ENCODE measurements at regions not wholly inside any gene's neighbourhood (a gene's known extent, or its start where the extent isn't known, plus 50 kb on each side); places are given as distances from the start of the nearest gene placed in this dataset.
"Not testable (repeated sequence)": the region's sequence is repeated elsewhere in the genome, so short reads cannot be mapped to it uniquely, and the experiment has no call there.

DNA sequence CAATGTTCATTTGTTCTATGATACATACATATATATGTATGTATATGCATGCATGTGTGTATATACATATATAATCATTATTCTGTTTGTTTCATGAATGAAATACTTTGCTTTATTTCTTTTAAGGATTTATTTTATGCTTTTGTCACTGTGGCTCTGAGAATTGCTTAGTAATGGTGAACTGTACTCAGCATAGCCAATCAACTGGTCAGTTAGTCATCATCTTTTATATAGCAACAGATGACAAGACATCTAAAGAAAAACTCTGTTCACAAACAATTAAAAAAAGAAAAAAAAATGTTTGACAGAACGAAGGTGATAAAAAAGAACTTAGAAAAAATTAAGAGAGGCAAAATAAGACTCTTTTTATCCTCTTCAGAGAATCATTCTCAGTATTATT lies 1440.3 kb downstream of the PCDH9 start:
- Histone ChIP-seq H3K36me3 (ENCODE audit: control insufficient read depth, insufficient read depth, low read length) (no peaks in the 10 kb centered on the region), H3K27me3 (ENCODE audit: control insufficient read depth, insufficient read depth, low read length) (no peaks in the 10 kb centered on the region), H3K9me3 (ENCODE audit: control insufficient read depth, insufficient read depth, low read length) (no peaks in the 10 kb centered on the region), H3K4me3 (ENCODE audit: low read length) (no peak overlapping the region), H3K27ac (ENCODE audit: low read length) (no peak overlapping the region), H3K4me1 (ENCODE audit: control insufficient read depth, insufficient read depth, low read length) (no peaks in the 10 kb centered on the region)
- DNase-seq (ENCODE audit: low read depth, low spot score): no peak
- no CpG with 5 or more reads among the region's 1 CpG for WGBS (ENCODE audit: insufficient coverage, insufficient read length)

DNA sequence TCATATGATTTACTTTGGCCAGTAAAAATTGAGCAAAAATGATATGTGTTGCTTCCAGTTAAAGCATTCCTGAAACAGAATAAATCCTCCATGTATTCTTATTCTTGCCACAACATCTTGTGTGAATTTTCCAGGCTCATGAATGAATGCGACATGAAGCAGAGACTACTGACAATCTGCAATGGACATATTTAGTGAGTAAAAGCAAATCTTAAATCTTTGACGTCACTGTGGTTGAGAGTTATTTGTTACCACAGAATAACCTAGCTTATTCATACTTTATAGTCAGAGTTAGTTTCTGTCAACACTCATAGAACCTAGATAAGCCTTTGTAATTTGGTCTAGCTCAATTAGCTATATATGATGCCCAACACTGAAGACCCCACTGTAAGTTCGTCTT lies 1443.1 kb downstream of the PCDH9 start:
- H3K36me3 ChIP-seq (ENCODE audit: control insufficient read depth, insufficient read depth, low read length): no peaks in the 10 kb centered on the region
- H3K4me1 ChIP-seq (ENCODE audit: control insufficient read depth, insufficient read depth, low read length): no peaks in the 10 kb centered on the region
- H3K9me3 ChIP-seq (ENCODE audit: control insufficient read depth, insufficient read depth, low read length): no peaks in the 10 kb centered on the region
- no CpG with 5 or more reads among the region's 3 CpGs for WGBS (ENCODE audit: insufficient coverage, insufficient read length)
- H3K27me3 ChIP-seq (ENCODE audit: control insufficient read depth, insufficient read depth, low read length): no peaks in the 10 kb centered on the region
- no peak overlapping the region for H3K4me3 ChIP-seq (ENCODE audit: low read length)
- no peak overlapping the region for H3K27ac ChIP-seq (ENCODE audit: low read length)
- DNase-seq (ENCODE audit: low read depth, low spot score): no peak

DNA sequence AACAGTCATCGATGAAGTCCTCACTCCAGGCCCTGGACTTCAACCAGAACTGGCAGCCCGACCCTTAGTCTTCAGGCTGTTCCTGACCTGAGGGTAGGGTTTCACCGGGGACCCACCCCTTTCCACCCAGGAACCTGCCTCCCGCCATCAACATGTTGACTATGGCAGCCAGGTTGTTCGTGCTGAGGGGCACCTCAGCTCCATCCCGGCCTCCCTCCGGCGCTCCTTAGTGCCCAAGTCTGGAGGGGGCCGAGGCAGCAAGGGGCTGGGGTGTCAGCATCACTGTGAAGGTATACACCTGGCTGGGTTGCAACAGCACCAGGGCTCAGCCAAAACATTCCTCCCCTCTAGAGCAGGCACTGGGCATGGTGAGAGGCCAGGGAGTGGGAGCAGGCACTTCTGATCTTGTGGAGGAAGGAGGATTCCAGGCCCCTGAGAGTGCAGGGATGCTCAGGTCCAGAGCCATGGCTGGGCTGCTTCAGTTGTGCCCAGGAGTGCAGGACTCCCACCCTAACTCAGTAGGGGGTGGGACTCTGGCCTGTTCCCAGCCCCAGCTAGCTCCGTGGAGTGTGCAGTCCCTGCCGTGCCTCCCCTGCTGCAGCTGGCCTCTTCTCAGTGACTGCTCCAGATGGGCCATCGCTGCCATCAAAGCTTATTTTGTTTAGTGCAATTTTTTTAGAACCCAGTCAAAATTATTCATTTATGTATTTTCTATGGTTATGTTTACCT lies 1445.9 kb downstream of the PCDH9 start:
- no peaks in the 10 kb centered on the region for H3K27me3 ChIP-seq (ENCODE audit: control insufficient read depth, insufficient read depth, low read length)
- no peaks in the 10 kb centered on the region for H3K9me3 ChIP-seq (ENCODE audit: control insufficient read depth, insufficient read depth, low read length)
- no peak overlapping the region for H3K4me3 ChIP-seq (ENCODE audit: low read length)
- no peaks in the 10 kb centered on the region for H3K36me3 ChIP-seq (ENCODE audit: control insufficient read depth, insufficient read depth, low read length)
- no peak overlapping the region for H3K27ac ChIP-seq (ENCODE audit: low read length)
- H3K4me1 ChIP-seq (ENCODE audit: control insufficient read depth, insufficient read depth, low read length): no peaks in the 10 kb centered on the region
- DNase-seq (ENCODE audit: low read depth, low spot score): no peak
- WGBS (ENCODE audit: insufficient coverage, insufficient read length): no CpG with 5 or more reads among the region's 12 CpGs

DNA sequence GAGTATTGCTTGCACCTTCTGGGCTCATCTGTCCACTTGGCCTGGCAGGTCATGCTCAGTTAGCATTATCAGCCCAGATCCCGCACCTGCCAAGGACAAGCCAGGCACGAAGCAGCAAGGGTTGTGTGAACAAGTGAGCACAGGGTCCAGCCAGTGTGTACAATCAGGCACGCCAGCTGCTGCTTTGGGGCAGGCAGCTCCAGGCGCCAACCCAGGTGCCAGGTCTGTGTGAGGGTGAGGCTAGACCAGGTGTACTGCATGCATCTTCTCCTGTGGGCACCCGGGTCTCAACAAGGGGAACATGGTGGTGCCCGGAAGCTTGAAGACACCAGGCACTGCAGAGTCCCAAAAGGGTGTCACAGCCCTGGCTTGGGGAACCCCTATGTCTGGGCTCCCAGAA lies 1446.8 kb downstream of the PCDH9 start:
- H3K27me3 ChIP-seq (ENCODE audit: control insufficient read depth, insufficient read depth, low read length): no peaks in the 10 kb centered on the region
- no peaks in the 10 kb centered on the region for H3K4me1 ChIP-seq (ENCODE audit: control insufficient read depth, insufficient read depth, low read length)
- no peaks in the 10 kb centered on the region for H3K9me3 ChIP-seq (ENCODE audit: control insufficient read depth, insufficient read depth, low read length)
- DNase-seq (ENCODE audit: low read depth, low spot score): no peak
- WGBS (ENCODE audit: insufficient coverage, insufficient read length): no CpG with 5 or more reads among the region's 6 CpGs
- no peak overlapping the region for H3K27ac ChIP-seq (ENCODE audit: low read length)
- no peaks in the 10 kb centered on the region for H3K36me3 ChIP-seq (ENCODE audit: control insufficient read depth, insufficient read depth, low read length)
- H3K4me3 ChIP-seq (ENCODE audit: low read length): no peak overlapping the region

DNA sequence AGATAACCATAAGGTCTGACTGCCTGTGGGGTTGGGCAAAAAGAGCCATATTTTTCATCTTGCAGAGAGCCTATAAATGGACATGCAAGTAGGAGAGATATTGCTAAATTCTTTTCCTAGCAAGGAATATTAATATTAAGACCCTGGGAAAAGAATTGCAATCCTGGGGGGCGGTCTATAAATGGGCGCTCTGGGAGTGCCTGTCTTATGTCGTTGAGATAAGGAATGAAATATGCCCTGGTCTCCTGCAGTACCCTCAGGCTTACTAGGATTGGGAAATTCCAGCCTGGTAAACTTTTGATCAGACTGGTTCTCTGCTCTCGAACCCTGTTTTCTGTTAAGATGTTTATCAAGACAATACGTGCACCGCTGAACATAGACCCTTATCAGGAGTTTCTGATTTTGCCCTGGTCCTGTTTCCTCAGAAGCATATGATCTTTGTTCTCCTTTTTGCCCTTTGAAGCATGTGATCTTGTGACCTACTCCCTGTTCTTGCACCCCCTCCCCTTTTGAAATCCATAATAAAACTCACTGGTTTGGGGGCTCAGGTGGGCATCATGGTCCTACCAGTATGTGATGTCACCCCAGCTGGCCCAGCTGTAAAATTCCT lies 1458.3 kb downstream of the PCDH9 start:
- DNase-seq (ENCODE audit: low read depth, low spot score); H3K27me3 ChIP-seq (ENCODE audit: control insufficient read depth, insufficient read depth, low read length); H3K4me3 ChIP-seq (ENCODE audit: low read length); H3K4me1 ChIP-seq (ENCODE audit: control insufficient read depth, insufficient read depth, low read length); H3K27ac ChIP-seq (ENCODE audit: low read length); H3K36me3 ChIP-seq (ENCODE audit: control insufficient read depth, insufficient read depth, low read length); H3K9me3 ChIP-seq (ENCODE audit: control insufficient read depth, insufficient read depth, low read length): not testable (repeated sequence)
- no CpG with 5 or more reads among the region's 6 CpGs for WGBS (ENCODE audit: insufficient coverage, insufficient read length)

DNA sequence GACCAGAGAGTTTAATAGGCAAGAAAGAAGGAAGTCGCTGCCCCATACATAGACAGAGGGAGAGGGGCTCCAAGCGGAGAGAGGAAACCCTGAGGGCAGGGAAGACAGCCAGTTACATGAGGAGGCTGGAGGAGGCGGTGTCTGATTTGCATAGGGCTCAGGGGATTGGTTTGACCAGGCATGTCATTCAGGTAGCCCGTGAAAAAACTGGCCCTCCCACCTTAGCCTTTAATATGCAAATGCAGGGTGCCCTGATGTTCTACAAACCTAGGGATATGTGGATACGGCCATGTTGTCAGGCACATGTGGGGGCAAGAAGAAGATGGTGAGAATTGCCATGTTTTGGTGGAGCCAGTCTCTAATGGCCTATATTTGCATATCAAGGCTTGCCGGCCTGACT lies 1461.6 kb downstream of the PCDH9 start:
- no peak overlapping the region for H3K27ac ChIP-seq (ENCODE audit: low read length)
- H3K4me3 ChIP-seq (ENCODE audit: low read length): no peak overlapping the region
- DNase-seq (ENCODE audit: low read depth, low spot score): peak; percentile 37
- H3K4me1 ChIP-seq (ENCODE audit: control insufficient read depth, insufficient read depth, low read length): no peaks in the 10 kb centered on the region
- no peaks in the 10 kb centered on the region for H3K27me3 ChIP-seq (ENCODE audit: control insufficient read depth, insufficient read depth, low read length)
- H3K36me3 ChIP-seq (ENCODE audit: control insufficient read depth, insufficient read depth, low read length): no peaks in the 10 kb centered on the region
- no peaks in the 10 kb centered on the region for H3K9me3 ChIP-seq (ENCODE audit: control insufficient read depth, insufficient read depth, low read length)
- WGBS (ENCODE audit: insufficient coverage, insufficient read length): no CpG with 5 or more reads among the region's 6 CpGs

DNA sequence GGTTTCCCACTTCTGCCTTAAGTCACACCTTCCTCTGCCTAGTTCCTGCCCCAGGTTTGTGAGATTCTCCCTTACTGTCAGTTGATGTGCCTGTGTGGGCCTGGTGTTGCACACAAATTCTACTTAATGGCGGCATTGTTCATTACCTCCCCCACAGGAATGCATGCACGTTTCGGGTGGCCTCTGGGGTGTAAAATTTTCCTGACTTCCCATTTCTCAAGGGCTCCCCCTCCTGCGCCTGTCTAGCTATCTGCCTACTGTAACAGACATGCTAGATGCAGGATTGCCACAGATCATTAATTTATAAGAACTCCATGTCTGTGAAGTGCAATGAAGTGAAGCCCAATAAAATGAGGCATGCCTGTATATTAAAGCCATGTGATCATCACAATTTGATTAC lies 1466.3 kb downstream of the PCDH9 start:
- Histone ChIP-seq H3K9me3 (ENCODE audit: control insufficient read depth, insufficient read depth, low read length) (no peaks in the 10 kb centered on the region), H3K4me3 (ENCODE audit: low read length) (no peak overlapping the region), H3K27me3 (ENCODE audit: control insufficient read depth, insufficient read depth, low read length) (no peaks in the 10 kb centered on the region), H3K4me1 (ENCODE audit: control insufficient read depth, insufficient read depth, low read length) (no peaks in the 10 kb centered on the region), H3K27ac (ENCODE audit: low read length) (no peak overlapping the region), H3K36me3 (ENCODE audit: control insufficient read depth, insufficient read depth, low read length) (no peaks in the 10 kb centered on the region)
- WGBS (ENCODE audit: insufficient coverage, insufficient read length): no CpG with 5 or more reads among the region's 4 CpGs
- DNase-seq (ENCODE audit: low read depth, low spot score): no peak

DNA sequence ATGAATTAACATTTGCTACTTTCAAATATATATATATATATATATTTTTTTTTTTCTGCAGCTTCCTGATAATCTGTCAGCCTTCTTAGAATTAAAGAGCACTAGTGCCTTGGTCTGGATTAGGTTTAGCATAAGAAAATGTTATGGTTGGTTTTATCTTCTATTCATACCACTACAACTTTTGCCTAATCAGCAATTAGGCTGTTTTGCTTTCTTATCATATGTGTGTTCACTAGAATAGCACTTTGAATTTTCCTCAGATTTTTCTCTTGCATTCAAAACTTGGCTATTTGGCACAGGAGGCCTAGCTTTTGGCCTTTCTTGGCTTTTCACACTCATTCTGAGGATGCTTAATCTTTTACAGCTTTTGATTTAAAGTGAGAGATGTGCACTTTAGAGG lies 1468.1 kb downstream of the PCDH9 start:
- Histone ChIP-seq H3K4me3 (ENCODE audit: low read length) (no peak overlapping the region), H3K9me3 (ENCODE audit: control insufficient read depth, insufficient read depth, low read length) (no peaks in the 10 kb centered on the region), H3K4me1 (ENCODE audit: control insufficient read depth, insufficient read depth, low read length) (no peaks in the 10 kb centered on the region), H3K36me3 (ENCODE audit: control insufficient read depth, insufficient read depth, low read length) (no peaks in the 10 kb centered on the region), H3K27me3 (ENCODE audit: control insufficient read depth, insufficient read depth, low read length) (no peaks in the 10 kb centered on the region), H3K27ac (ENCODE audit: low read length) (no peak overlapping the region)
- no peak for DNase-seq (ENCODE audit: low read depth, low spot score)

DNA sequence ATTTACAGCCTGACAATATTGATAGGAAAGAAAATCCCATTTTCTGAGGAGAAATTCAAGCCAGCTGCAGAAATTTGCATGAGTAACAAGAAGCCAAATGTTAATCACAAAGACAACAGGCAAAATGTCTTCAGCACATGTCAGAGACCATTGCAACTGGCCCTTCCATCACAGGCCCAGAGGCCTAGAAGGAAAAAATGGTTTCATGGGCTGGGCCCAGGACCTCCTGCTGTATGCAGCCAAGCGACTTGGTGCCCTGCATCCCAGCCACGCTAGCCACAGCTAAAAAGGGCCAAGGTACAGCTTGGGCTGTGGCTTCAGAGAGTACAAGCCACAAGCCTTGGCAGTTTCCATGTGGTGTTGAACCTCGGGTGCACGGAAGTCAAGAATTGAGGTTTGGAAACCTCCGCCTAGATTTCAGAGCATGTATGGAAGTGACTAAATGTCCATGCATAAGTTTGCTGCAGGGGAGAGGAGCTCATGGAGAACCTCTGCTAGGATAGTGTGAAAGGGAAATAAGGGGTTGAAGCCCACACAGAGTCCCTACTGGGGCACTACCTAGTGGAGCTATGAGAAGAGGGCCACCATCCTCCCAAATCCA lies 1474.0 kb downstream of the PCDH9 start:
- Histone ChIP-seq H3K4me1 (ENCODE audit: control insufficient read depth, insufficient read depth, low read length) (no peaks in the 10 kb centered on the region), H3K9me3 (ENCODE audit: control insufficient read depth, insufficient read depth, low read length) (no peaks in the 10 kb centered on the region), H3K27me3 (ENCODE audit: control insufficient read depth, insufficient read depth, low read length) (no peaks in the 10 kb centered on the region), H3K4me3 (ENCODE audit: low read length) (no peak overlapping the region), H3K36me3 (ENCODE audit: control insufficient read depth, insufficient read depth, low read length) (no peaks in the 10 kb centered on the region), H3K27ac (ENCODE audit: low read length) (no peak overlapping the region)
- WGBS (ENCODE audit: insufficient coverage, insufficient read length): no CpG with 5 or more reads among the region's 5 CpGs
- no peak for DNase-seq (ENCODE audit: low read depth, low spot score)

DNA sequence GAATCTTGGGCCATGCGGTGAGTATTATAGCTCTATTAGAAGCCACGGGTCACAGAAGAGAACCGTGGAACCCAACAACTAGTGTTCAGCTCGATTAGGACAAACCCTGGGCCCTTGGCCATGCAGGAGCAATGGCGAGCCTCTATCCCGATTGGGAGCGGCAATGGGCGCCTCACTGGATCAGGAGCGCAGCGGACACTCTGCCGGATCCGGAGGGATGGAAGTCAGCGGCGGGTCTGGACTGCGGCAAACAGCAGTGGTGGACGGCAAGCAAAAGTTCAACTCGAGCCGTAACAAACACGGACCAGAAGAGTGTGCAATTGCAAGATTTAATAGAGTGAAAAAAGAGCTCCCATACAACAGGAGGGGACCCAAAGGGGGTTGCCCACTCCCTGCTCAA lies 1481.9 kb downstream of the PCDH9 start:
- H3K27me3 ChIP-seq (ENCODE audit: control insufficient read depth, insufficient read depth, low read length): no peaks in the 10 kb centered on the region
- no peaks in the 10 kb centered on the region for H3K9me3 ChIP-seq (ENCODE audit: control insufficient read depth, insufficient read depth, low read length)
- no peaks in the 10 kb centered on the region for H3K36me3 ChIP-seq (ENCODE audit: control insufficient read depth, insufficient read depth, low read length)
- DNase-seq (ENCODE audit: low read depth, low spot score): no peak
- no peak overlapping the region for H3K27ac ChIP-seq (ENCODE audit: low read length)
- no peaks in the 10 kb centered on the region for H3K4me1 ChIP-seq (ENCODE audit: control insufficient read depth, insufficient read depth, low read length)
- no peak overlapping the region for H3K4me3 ChIP-seq (ENCODE audit: low read length)
- no CpG with 5 or more reads among the region's 19 CpGs for WGBS (ENCODE audit: insufficient coverage, insufficient read length)

Measured in iPS DF 6.9 (cell line).